GM12872 (cell line): ENCODE measurements at regions not wholly inside any gene's neighbourhood (a gene's known extent, or its start where the extent isn't known, plus 50 kb on each side); places are given as distances from the start of the nearest gene placed in this dataset.

Source experiments
- CTCF ChIP-seq: IDR thresholded peaks from 3 replicates; pipeline ENCODE4 v1.5.1; 2011; ENCODE audit warnings: low read depth, mild to moderate bottlenecking, low read length, moderate library complexity; ENCODE audit not compliant: insufficient read depth

DNA sequence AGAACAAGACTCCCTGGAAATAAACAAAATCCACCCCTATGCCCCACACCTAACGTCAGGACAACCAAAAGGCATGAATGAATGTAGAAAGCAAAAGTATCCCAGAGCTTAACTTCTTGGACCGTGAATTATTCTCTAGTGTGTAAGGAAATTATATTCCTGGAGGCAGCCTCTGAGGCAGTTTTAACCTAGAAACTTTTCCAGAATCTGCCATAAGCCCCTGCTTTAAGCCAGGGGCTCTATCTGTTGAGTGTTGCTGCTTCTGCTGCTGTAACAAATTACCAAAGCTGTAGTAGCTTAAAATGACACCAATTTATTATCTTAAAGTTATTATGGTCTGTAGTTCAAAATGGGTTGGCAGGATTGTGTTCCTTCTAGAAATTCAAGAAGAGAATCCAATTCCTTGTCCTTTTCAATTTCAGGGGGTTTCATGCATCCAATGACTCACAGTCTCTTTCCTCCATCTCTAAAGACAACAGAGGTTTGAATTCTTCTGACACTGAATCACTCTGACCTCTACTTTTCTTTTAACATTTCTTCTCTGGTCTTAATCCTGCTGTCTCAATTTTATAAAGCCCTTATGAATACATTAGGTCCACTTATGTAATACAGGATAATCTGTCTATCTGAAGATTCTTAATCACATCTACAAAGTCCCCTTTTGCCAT lies 242.7 kb downstream of the ATXN7L3B start:
- TF ChIP-seq CTCF, result no peak

DNA sequence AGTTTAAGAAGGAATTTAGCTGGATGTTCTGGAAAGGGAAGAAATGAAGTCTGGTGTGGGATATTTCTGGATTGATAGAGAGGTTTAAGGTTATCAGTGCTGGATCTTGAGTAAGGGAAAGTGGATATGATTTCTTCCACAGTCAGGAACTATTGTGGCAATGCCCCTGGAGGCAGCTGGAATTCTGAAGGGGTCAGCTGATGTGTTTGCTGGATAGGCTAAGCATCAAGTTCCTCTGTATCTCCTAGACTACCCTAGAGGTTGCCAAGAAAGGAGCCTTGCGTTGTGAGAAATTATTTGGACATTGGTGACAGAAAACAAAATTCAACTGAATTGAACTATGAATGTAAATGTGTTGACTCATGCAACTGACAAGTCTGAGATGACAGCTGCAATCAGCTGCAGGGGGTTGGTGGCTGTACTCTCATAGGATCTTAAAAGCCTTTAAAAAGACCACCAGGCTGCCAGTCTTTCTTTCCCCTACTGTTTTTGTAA lies 244.4 kb downstream of the ATXN7L3B start:
- no peak for TF ChIP-seq CTCF

- TF ChIP-seq CTCF, result no peak
Measured at GRCh38 chr12:74790931-74791330, 253.3 kb downstream of the ATXN7L3B start.

GRCh38 chr12:74791365-74791764 lies 253.7 kb downstream of the ATXN7L3B start:
- no peak for TF ChIP-seq CTCF

DNA sequence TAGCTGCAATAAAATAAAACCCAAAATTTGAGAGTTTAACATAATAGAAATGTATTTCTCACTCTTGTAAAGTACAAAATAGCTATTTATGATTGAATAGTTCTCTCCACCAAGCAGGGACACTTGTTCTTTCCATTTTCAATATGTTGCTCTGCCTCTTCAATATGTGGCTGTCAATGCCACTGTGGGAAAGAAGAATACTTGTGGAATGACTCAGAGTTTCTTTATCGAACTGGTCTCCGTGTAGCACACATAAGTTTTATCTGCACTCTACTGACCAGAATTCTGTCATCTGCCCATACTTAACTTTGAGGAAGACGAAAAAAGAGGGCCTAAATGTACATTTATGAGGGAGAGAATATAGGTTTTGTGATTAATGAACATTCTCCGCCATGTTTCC lies 256.9 kb downstream of the ATXN7L3B start:
- no peak for TF ChIP-seq CTCF

DNA sequence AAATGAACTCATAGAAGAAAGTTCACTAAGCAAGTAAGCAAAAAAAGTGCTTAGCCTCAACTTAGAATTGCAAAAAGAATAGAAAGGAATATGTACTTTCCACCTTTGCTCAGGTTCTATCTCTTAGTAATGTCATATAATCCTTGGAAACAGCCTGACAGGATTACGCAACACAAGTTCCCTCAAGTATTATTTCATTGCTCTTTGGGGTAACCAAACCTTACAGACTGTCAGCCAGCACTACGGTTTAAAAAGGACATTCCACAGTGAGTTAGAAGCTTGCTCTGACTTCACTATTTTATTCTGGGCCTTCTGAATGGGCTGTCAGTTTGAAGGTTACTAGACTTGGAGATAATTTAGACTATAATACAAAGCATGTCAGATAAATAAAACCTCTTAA lies 264.0 kb downstream of the ATXN7L3B start:
- no peak for TF ChIP-seq CTCF

- no peak for TF ChIP-seq CTCF
Measured at GRCh38 chr12:74816398-74817175, 279.0 kb downstream of the ATXN7L3B start.
